ENCODE measurements at regions not wholly inside any gene's neighbourhood (a gene's known extent, or its start where the extent isn't known, plus 50 kb on each side); places are given as distances from the start of the nearest gene placed in this dataset.

DNA sequence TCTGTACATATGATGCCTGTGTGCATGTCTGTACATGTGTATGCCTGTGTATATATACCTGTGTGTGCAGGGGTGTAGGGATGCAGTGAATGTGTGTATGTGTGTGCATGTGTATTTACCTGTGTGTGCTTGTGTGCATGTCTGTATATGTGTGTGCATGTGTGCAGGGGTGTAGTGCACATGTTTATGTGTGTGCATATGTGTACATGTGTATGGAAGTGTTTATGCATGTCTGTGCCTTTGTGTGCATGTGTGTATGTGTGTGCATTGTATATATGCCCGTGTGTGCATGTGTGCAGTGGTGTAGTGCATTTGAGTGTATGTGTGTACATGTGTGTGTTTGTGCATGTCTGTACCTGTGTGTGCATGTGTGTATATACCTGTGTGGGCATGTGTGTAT, 51.0 kb upstream of the TMEM18 start:
- TF ChIP-seq TEAD4 (IDR thresholded peaks at IDR 0.05) (no peak), TCF12 (IDR thresholded peaks at IDR 0.05; ENCODE audit: low read depth) (no peak), CREB1 (IDR thresholded peaks at IDR 0.05; ENCODE audit: low read depth) (no peak), TAF1 (IDR thresholded peaks at IDR 0.05; ENCODE audit: low read depth) (no peak), NFIC (IDR thresholded peaks at IDR 0.05) (no peak), RAD21 (IDR thresholded peaks at IDR 0.05; ENCODE audit: low read depth) (no peak), EGR1 (IDR thresholded peaks at IDR 0.05) (no peak), CEBPB (IDR thresholded peaks at IDR 0.05) (no peak), FOXM1 (IDR thresholded peaks at IDR 0.05; ENCODE audit: borderline replicate concordance, low read depth) (no peak), YY1 (IDR thresholded peaks at IDR 0.05; ENCODE audit: low read depth) (no peak), EP300 (IDR thresholded peaks at IDR 0.05; ENCODE audit: borderline replicate concordance) (no peak)
- TF ChIP-seq, protein P1, sequence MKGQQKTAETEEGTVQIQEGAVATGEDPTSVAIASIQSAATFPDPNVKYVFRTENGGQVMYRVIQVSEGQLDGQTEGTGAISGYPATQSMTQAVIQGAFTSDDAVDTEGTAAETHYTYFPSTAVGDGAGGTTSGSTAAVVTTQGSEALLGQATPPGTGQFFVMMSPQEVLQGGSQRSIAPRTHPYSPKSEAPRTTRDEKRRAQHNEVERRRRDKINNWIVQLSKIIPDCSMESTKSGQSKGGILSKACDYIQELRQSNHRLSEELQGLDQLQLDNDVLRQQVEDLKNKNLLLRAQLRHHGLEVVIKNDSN (IDR thresholded peaks at IDR 0.05), result no peak
- TF ChIP-seq, protein P2, sequence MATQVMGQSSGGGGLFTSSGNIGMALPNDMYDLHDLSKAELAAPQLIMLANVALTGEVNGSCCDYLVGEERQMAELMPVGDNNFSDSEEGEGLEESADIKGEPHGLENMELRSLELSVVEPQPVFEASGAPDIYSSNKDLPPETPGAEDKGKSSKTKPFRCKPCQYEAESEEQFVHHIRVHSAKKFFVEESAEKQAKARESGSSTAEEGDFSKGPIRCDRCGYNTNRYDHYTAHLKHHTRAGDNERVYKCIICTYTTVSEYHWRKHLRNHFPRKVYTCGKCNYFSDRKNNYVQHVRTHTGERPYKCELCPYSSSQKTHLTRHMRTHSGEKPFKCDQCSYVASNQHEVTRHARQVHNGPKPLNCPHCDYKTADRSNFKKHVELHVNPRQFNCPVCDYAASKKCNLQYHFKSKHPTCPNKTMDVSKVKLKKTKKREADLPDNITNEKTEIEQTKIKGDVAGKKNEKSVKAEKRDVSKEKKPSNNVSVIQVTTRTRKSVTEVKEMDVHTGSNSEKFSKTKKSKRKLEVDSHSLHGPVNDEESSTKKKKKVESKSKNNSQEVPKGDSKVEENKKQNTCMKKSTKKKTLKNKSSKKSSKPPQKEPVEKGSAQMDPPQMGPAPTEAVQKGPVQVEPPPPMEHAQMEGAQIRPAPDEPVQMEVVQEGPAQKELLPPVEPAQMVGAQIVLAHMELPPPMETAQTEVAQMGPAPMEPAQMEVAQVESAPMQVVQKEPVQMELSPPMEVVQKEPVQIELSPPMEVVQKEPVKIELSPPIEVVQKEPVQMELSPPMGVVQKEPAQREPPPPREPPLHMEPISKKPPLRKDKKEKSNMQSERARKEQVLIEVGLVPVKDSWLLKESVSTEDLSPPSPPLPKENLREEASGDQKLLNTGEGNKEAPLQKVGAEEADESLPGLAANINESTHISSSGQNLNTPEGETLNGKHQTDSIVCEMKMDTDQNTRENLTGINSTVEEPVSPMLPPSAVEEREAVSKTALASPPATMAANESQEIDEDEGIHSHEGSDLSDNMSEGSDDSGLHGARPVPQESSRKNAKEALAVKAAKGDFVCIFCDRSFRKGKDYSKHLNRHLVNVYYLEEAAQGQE (IDR thresholded peaks at IDR 0.05; ENCODE audit: low read depth), result no peak

DNA sequence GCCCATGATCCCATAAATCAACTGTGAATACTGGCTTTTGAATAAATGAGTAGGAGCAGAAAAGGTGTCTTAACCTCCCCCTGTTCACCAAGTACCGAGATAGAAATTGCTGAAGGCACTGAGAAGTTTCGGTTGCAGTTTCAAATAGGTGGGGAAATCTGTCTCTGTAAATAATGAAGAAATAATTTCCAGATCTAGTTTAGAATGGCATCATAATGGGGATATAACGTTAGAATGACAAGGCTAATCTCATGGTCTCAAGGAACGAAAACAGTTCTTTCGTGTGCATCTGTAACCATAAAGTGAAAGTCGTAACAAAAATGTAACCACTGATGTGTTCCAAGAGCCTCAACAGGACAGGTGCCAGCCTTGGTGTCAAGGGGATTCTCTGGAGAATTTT, 49.9 kb upstream of the TMEM18 start:
- TF ChIP-seq TEAD4 (IDR thresholded peaks at IDR 0.05) (no peak), NFIC (IDR thresholded peaks at IDR 0.05) (no peak), YY1 (IDR thresholded peaks at IDR 0.05; ENCODE audit: low read depth) (no peak), CREB1 (IDR thresholded peaks at IDR 0.05; ENCODE audit: low read depth) (no peak), FOXM1 (IDR thresholded peaks at IDR 0.05; ENCODE audit: borderline replicate concordance, low read depth) (no peak), ZBTB7A (IDR thresholded peaks at IDR 0.05; ENCODE audit: low read depth) (no peak), CEBPB (IDR thresholded peaks at IDR 0.05) (no peak), EGR1 (IDR thresholded peaks at IDR 0.05) (no peak)
- TF ChIP-seq, protein P1 (IDR thresholded peaks at IDR 0.05), result no peak
- TF ChIP-seq, protein P3, sequence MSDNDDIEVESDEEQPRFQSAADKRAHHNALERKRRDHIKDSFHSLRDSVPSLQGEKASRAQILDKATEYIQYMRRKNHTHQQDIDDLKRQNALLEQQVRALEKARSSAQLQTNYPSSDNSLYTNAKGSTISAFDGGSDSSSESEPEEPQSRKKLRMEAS (IDR thresholded peaks at IDR 0.05), result no peak
- TF ChIP-seq, protein P2 (IDR thresholded peaks at IDR 0.05; ENCODE audit: low read depth), result no peak
